ENCODE measurements at regions not wholly inside any gene's neighbourhood (a gene's known extent, or its start where the extent isn't known, plus 50 kb on each side); places are given as distances from the start of the nearest gene placed in this dataset.

- Histone ChIP-seq H3K4me3 (no peak overlapping the region), H3K4me1 (peaks cover 12% of the 10 kb centered on the region), H3K27me3 (ENCODE audit: low read depth) (no peaks in the 10 kb centered on the region), H3K9me3 (replicated peaks) (peaks cover 6% of the 10 kb centered on the region), H3K27ac (replicated peaks) (no peak overlapping the region), H3K36me3 (no peaks in the 10 kb centered on the region)
- intact Hi-C loops (cut with micrococcal nuclease): no loop called here
- no peak for DNase-seq
- TF ChIP-seq CTCF (IDR thresholded peaks at IDR 0.05; ENCODE audit: borderline replicate concordance): no peak
These were observed 50.0 kb upstream of the DTNBP1 start for GRCh38 chr6:15712797-15713196.
